GM12878 (cell line): ENCODE measurements at regions not wholly inside any gene's neighbourhood (a gene's known extent, or its start where the extent isn't known, plus 50 kb on each side); places are given as distances from the start of the nearest gene placed in this dataset.

Source experiments
- CTCF ChIP-seq, 3 experiments: IDR thresholded peaks in 2 of 3; conservative IDR thresholded peaks in 1 of 3; 2 replicates each; pipeline ENCODE4 v1.5.1; 2011; ENCODE audit warnings: low read depth in 3 of 3, low read length in 3 of 3, mild to moderate bottlenecking in 3 of 3, control low read depth in 2 of 3, moderate library complexity in 2 of 3, inconsistent platforms in 1 of 3, mixed read lengths in 1 of 3; ENCODE audit not compliant: control insufficient read depth in 2 of 3, insufficient read depth in 1 of 3; ENCODE audit errors: extremely low read depth in 1 of 3
- E2F4 ChIP-seq: IDR thresholded peaks from 2 replicates; pipeline ENCODE4 v1.6.1; 2012; ENCODE audit warnings: low read depth, low read length, improper control_type of control experiment
- GATAD2B ChIP-seq: fragments of 450-650 bp; conservative IDR thresholded peaks from 2 replicates; pipeline ENCODE4 v1.6.1; 2017; ENCODE audit warnings: low read depth, mild to moderate bottlenecking, moderate library complexity
- HCFC1 ChIP-seq: fragments of 150-350 bp; IDR thresholded peaks from 2 replicates; pipeline ENCODE4 v1.6.1; 2014; ENCODE audit warnings: low read length
- JUNB ChIP-seq: IDR thresholded peaks from 2 replicates; pipeline ENCODE4 v1.6.1; 2016; ENCODE audit warnings: antibody characterized with exemption, mild to moderate bottlenecking
- POLR2A ChIP-seq: IDR thresholded peaks from 2 replicates; pipeline ENCODE4 v1.6.1; 2011; ENCODE audit warnings: low read depth, mild to moderate bottlenecking, low read length
- POU2F2 ChIP-seq: IDR thresholded peaks from 3 replicates; pipeline ENCODE4 v1.6.1; 2011; ENCODE audit warnings: low read depth, mild to moderate bottlenecking, low read length, borderline replicate concordance
- RAD21 ChIP-seq: IDR thresholded peaks from 2 replicates; pipeline ENCODE4 v1.6.1; 2011; ENCODE audit warnings: mild to moderate bottlenecking, low read depth, low read length, moderate library complexity; ENCODE audit not compliant: insufficient read depth
- TAF1 ChIP-seq: IDR thresholded peaks from 2 replicates; pipeline ENCODE4 v1.6.1; 2011; ENCODE audit warnings: mild to moderate bottlenecking, low read depth, low read length, borderline replicate concordance
- YY1 ChIP-seq: IDR thresholded peaks from 2 replicates; pipeline ENCODE4 v1.6.1; 2011; ENCODE audit warnings: low read depth, mild to moderate bottlenecking, low read length
- ZBTB33 ChIP-seq: fragments of 450-650 bp; IDR thresholded peaks from 2 replicates; pipeline ENCODE4 v1.6.1; 2017; ENCODE audit warnings: mild to moderate bottlenecking
- TF ChIP-seq, protein P1 (sequence below): fragments of 150-350 bp; IDR thresholded peaks from 2 replicates; pipeline ENCODE4 v1.6.1; 2016; ENCODE audit warnings: low read depth, low read length

DNA sequence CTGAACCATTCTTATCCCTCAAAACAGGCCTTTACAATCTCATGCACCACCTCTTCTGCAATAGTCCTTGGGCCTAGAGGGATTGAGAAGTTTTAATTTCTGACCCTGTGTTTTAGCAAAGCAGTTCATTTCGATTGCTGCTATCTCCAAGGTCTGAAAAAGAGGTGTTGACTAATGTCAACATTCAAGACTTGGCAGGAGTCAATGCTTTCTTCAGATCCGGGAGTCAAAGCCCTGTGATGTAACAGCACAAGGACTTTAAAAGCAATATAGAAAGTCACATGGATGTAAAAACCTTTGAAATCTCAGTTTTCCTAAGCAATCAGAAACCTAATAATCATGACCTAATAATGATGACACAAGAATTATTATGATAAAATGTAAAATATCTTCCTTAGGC is 133.8 kb downstream of the ADAM29 start:
- TF ChIP-seq TAF1 (no peak), CTCF (IDR thresholded peaks at IDR 0.05 in 2 of 3, conservative IDR thresholded peaks at IDR 0.05 in 1 of 3; ENCODE audit: control insufficient read depth in 2 of 3, extremely low read depth in 1 of 3, insufficient read depth in 1 of 3, low read depth in 3 of 3, low read length in 3 of 3) (no peak), POLR2A (no peak), HCFC1 (no peak), ZBTB33 (no peak), POU2F2 (no peak), GATAD2B (no peak), RAD21 (no peak), JUNB (no peak), YY1 (no peak), E2F4 (no peak)
- TF ChIP-seq, protein P1, sequence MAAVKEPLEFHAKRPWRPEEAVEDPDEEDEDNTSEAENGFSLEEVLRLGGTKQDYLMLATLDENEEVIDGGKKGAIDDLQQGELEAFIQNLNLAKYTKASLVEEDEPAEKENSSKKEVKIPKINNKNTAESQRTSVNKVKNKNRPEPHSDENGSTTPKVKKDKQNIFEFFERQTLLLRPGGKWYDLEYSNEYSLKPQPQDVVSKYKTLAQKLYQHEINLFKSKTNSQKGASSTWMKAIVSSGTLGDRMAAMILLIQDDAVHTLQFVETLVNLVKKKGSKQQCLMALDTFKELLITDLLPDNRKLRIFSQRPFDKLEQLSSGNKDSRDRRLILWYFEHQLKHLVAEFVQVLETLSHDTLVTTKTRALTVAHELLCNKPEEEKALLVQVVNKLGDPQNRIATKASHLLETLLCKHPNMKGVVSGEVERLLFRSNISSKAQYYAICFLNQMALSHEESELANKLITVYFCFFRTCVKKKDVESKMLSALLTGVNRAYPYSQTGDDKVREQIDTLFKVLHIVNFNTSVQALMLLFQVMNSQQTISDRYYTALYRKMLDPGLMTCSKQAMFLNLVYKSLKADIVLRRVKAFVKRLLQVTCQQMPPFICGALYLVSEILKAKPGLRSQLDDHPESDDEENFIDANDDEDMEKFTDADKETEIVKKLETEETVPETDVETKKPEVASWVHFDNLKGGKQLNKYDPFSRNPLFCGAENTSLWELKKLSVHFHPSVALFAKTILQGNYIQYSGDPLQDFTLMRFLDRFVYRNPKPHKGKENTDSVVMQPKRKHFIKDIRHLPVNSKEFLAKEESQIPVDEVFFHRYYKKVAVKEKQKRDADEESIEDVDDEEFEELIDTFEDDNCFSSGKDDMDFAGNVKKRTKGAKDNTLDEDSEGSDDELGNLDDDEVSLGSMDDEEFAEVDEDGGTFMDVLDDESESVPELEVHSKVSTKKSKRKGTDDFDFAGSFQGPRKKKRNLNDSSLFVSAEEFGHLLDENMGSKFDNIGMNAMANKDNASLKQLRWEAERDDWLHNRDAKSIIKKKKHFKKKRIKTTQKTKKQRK: no peak
